A549 (cell line): ENCODE measurements at regions not wholly inside any gene's neighbourhood (a gene's known extent, or its start where the extent isn't known, plus 50 kb on each side); places are given as distances from the start of the nearest gene placed in this dataset.
"Not testable (repeated sequence)": the region's sequence is repeated elsewhere in the genome, so short reads cannot be mapped to it uniquely, and the experiment has no call there.

ENCODE experiments used
- CHD4 ChIP-seq: fragments of 200-600 bp; sonication (generic); IDR thresholded peaks from 2 replicates; pipeline ENCODE4 v1.6.1; 2016; ENCODE audit warnings: antibody characterized with exemption, mild to moderate bottlenecking, borderline replicate concordance
- CTCF ChIP-seq: fragments of >200 bp; sonication (Bioruptor Twin); formaldehyde crosslinking; IDR thresholded peaks from 3 replicates; pipeline ENCODE4 v1.5.1; 2016
- EP300 ChIP-seq, 2 experiments: fragments of >200 bp; sonication (Bioruptor Twin); formaldehyde crosslinking; IDR thresholded peaks; 2 replicates in 1 of 2; 3 replicates in 1 of 2; pipeline ENCODE4 v1.6.1; 2016 to 2017
- JUNB ChIP-seq: fragments of >200 bp; sonication (Bioruptor Twin); formaldehyde crosslinking; IDR thresholded peaks from 2 replicates; pipeline ENCODE4 v1.6.1; 2016

GRCh38 chr2:89801207-89801606, 1109.7 kb downstream of the RPIA start:
- TF ChIP-seq JUNB; EP300 (IDR thresholded peaks at IDR 0.05); CTCF; CHD4: not testable (repeated sequence)
